HG03039 (cell line): ENCODE measurements at regions not wholly inside any gene's neighbourhood (a gene's known extent, or its start where the extent isn't known, plus 50 kb on each side); places are given as distances from the start of the nearest gene placed in this dataset.

Source experiments
- ATAC-seq: cut with Tn5 transposase; IDR thresholded peaks from one replicate; pipeline ENCODE4 v1.9.1; 2021; ENCODE audit warnings: mild to moderate bottlenecking, moderate library complexity; ENCODE audit not compliant: unreplicated experiment

- ATAC-seq, result no peak
These were observed 210.3 kb downstream of the BTG1 start for GRCh38 chr12:91935296-91935695.

- no peak for ATAC-seq
These were observed 214.5 kb downstream of the BTG1 start for GRCh38 chr12:91931111-91931510.

- ATAC-seq, result no peak
These were observed 217.1 kb downstream of the BTG1 start for GRCh38 chr12:91928501-91928900.

- ATAC-seq, result no peak
These were observed 218.8 kb downstream of the BTG1 start for GRCh38 chr12:91926848-91927247.

GRCh38 chr12:91924827-91925226 is 220.8 kb downstream of the BTG1 start:
- ATAC-seq, result no peak

- no peak for ATAC-seq
These were observed 221.8 kb downstream of the BTG1 start for GRCh38 chr12:91923864-91924263.

- no peak for ATAC-seq
These were observed 223.0 kb downstream of the BTG1 start for GRCh38 chr12:91922674-91923073.

GRCh38 chr12:91922139-91922538 is 223.5 kb downstream of the BTG1 start:
- no peak for ATAC-seq

- no peak for ATAC-seq
These were observed 224.1 kb downstream of the BTG1 start for GRCh38 chr12:91921555-91921954.

- ATAC-seq, result no peak
These were observed 224.9 kb downstream of the BTG1 start for GRCh38 chr12:91920741-91921140.

- no peak for ATAC-seq
These were observed 225.4 kb downstream of the BTG1 start for GRCh38 chr12:91920276-91920675.

GRCh38 chr12:91918431-91918830 is 227.2 kb downstream of the BTG1 start:
- ATAC-seq, result no peak

GRCh38 chr12:91914701-91915100 is 230.9 kb downstream of the BTG1 start:
- no peak for ATAC-seq

- ATAC-seq, result no peak
These were observed 232.0 kb downstream of the BTG1 start for GRCh38 chr12:91913651-91914050.

GRCh38 chr12:91913124-91913523 is 232.5 kb downstream of the BTG1 start:
- ATAC-seq, result no peak

- ATAC-seq, result no peak
These were observed 233.5 kb downstream of the BTG1 start for GRCh38 chr12:91912178-91912577.

- ATAC-seq, result no peak
These were observed 234.7 kb downstream of the BTG1 start for GRCh38 chr12:91910871-91911388.

- ATAC-seq, result no peak
These were observed 242.6 kb downstream of the BTG1 start for GRCh38 chr12:91902860-91903683.

GRCh38 chr12:91901381-91902074 is 244.1 kb downstream of the BTG1 start:
- ATAC-seq, result no peak

GRCh38 chr12:91900971-91901370 is 244.7 kb downstream of the BTG1 start:
- ATAC-seq, result no peak

GRCh38 chr12:91899056-91899455 is 246.6 kb downstream of the BTG1 start:
- no peak for ATAC-seq

- ATAC-seq, result no peak
These were observed 248.6 kb downstream of the BTG1 start for GRCh38 chr12:91897025-91897515.
